K562 (cell line): ENCODE measurements at regions not wholly inside any gene's neighbourhood (a gene's known extent, or its start where the extent isn't known, plus 50 kb on each side); places are given as distances from the start of the nearest gene placed in this dataset.

Source experiments
- ATAC-seq: fragments of 200-7000 bp; cut with Tn5 transposase; 3 replicates; pipeline ENCODE4 v1.9.1; 2020; ENCODE audit warnings: moderate library complexity
- BruUV-seq: library from RNA; stranded (reverse); fragments of 400-500 nt; replicated peaks from 2 replicates; lab custom pipeline; 2021; lab: Mats Ljungman, UMichigan
- CTCF ChIA-PET: fragments of 300-600 bp; formaldehyde crosslinking; extraction: SDS; loops from one replicate; lab custom pipeline; 2021; ENCODE audit warnings: low intra/inter-chr PET ratio; lab: Yijun Ruan, JAX
- POLR2A ChIA-PET: fragments of 300-600, 350-650 bp; sonication (Branson Sonifier 250); formaldehyde crosslinking; extraction: SDS; loops from one replicate; lab custom pipeline; 2021; ENCODE audit warnings: antibody characterized with exemption, inconsistent platforms; lab: Yijun Ruan, JAX
- DNase-seq, 4 experiments: peaks; one replicate each; pipeline versions ENCODE4 v3.0.0 to v3.0.0-alpha.2; 2011 to 2018; ENCODE audit warnings: low spot score in 3 of 4, mixed read lengths in 3 of 4; ENCODE audit errors: extremely low read depth in 1 of 4
- FAIRE-seq: peaks from 2 replicates; lab custom pipeline; 2011; peaks lifted over from hg19 to GRCh38; lab: Jason Lieb, UNC
- H2AFZ ChIP-seq: 2 replicates; pipeline ENCODE4 v1.6.0; 2011; ENCODE audit warnings: low read depth, low read length, control low read depth, inconsistent platforms
- H3K27ac ChIP-seq: fragments of 200-600 bp; 3 replicates; pipeline ENCODE4 v1.8.0; 2011; ENCODE audit warnings: low read depth, mild to moderate bottlenecking, control low read depth, inconsistent platforms, low read length, moderate library complexity, mixed read lengths; ENCODE audit errors: extremely low read depth
- H3K27me3 ChIP-seq, 2 experiments: fragments of 300-600 bp in 1 of 2; 2 replicates in 1 of 2; 3 replicates in 1 of 2; pipeline versions ENCODE4 v1.6.0 to v1.8.0; 2011; ENCODE audit warnings: inconsistent platforms in 2 of 2, low read length in 2 of 2, mild to moderate bottlenecking in 1 of 2, mixed read lengths in 1 of 2, moderate library complexity in 1 of 2; ENCODE audit not compliant: control insufficient read depth in 2 of 2, insufficient read depth in 2 of 2
- H3K36me3 ChIP-seq: fragments of 300-600 bp; 3 replicates; pipeline ENCODE4 v1.8.0; 2011; ENCODE audit warnings: mild to moderate bottlenecking, low read length, inconsistent platforms; ENCODE audit not compliant: control insufficient read depth, insufficient read depth
- H3K4me1 ChIP-seq, 2 experiments: fragments of 200-600 bp in 1 of 2; replicated peaks in 1 of 2; 2 replicates in 1 of 2; 3 replicates in 1 of 2; pipeline versions ENCODE4 v1.5.1 to v1.8.0; 2011; ENCODE audit warnings: inconsistent platforms in 2 of 2, low read length in 2 of 2, mild to moderate bottlenecking in 1 of 2, mixed read lengths in 1 of 2, moderate library complexity in 1 of 2; ENCODE audit not compliant: control insufficient read depth in 2 of 2, insufficient read depth in 2 of 2
- H3K4me2 ChIP-seq: 2 replicates; pipeline ENCODE4 v1.6.1; 2011; ENCODE audit warnings: low read length, control low read depth, inconsistent platforms, mixed read lengths; ENCODE audit not compliant: insufficient read depth
- H3K4me3 ChIP-seq: fragments of 200-600 bp; sonication (generic), shearing (Covaris generic); 2 replicates; pipeline ENCODE4 v1.5.1; 2016; ENCODE audit warnings: control low read depth, inconsistent platforms
- H3K79me2 ChIP-seq: fragments of 200-600 bp; 3 replicates; pipeline ENCODE4 v1.8.0; 2011; ENCODE audit warnings: low read length, inconsistent platforms; ENCODE audit not compliant: control insufficient read depth, insufficient read depth
- H3K9ac ChIP-seq, 2 experiments: 2 replicates each; pipeline versions ENCODE4 v1.6.0 to v1.6.1; 2011; ENCODE audit warnings: low read depth in 2 of 2, low read length in 2 of 2, control low read depth in 1 of 2, inconsistent platforms in 1 of 2, mild to moderate bottlenecking in 1 of 2, mixed read lengths in 1 of 2; ENCODE audit not compliant: insufficient read depth in 1 of 2
- H3K9me1 ChIP-seq: one replicate; pipeline ENCODE4 v1.6.0; 2011; ENCODE audit warnings: inconsistent platforms, mild to moderate bottlenecking, low read length, moderate library complexity; ENCODE audit not compliant: control insufficient read depth, insufficient read depth
- H3K9me3 ChIP-seq: replicated peaks from 2 replicates; pipeline ENCODE4 v1.5.1; 2011; ENCODE audit warnings: low read depth, low read length, inconsistent platforms; ENCODE audit not compliant: control insufficient read depth, insufficient read depth
- H4K20me1 ChIP-seq: replicated peaks from 2 replicates; pipeline ENCODE4 v1.6.1; 2011; ENCODE audit warnings: low read length, inconsistent platforms, mixed read lengths; ENCODE audit not compliant: control insufficient read depth, insufficient read depth
- AFF4 ChIP-seq: sonication (generic); formaldehyde crosslinking; IDR thresholded peaks from 2 replicates; pipeline ENCODE4 v1.8.0; 2023; ENCODE audit warnings: mild to moderate bottlenecking, missing genetic modification reagents
- GATAD2A ChIP-seq: fragments of 450-650 bp; IDR thresholded peaks from 2 replicates; pipeline ENCODE4 v1.6.1; 2017
- POLR3G ChIP-seq: IDR thresholded peaks from 2 replicates; pipeline ENCODE4 v1.6.1; 2011; ENCODE audit not compliant: insufficient read length, insufficient replicate concordance; ENCODE audit errors: extremely low read depth
- ZNF174 ChIP-seq: fragments of 250-450 bp; sonication (Bioruptor Pico); IDR thresholded peaks from 2 replicates; pipeline ENCODE4 v1.4.0; 2020; ENCODE audit warnings: mild to moderate bottlenecking
- WGBS: fragments of 100-300 bp; shearing (Covaris generic); methylation state at CpG from one replicate; pipeline ENCODE4 v1.1.6; 2016; ENCODE audit warnings: low coverage, mixed read lengths; ENCODE audit not compliant: insufficient coverage; ENCODE audit errors: missing lambda C conversion rate; 5-methylcytosine and 5-hydroxymethylcytosine counted together
- in situ Hi-C: fragments of 300-500 bp; cut with MboI; formaldehyde crosslinking; loops from 4 replicates; pipeline ENCODE4 v1.15.0; 2018; ENCODE audit warnings: inconsistent platforms, mixed read lengths
- intact Hi-C: fragments of 100-400 bp; cut with micrococcal nuclease; formaldehyde crosslinking; loops from 2 replicates; pipeline ENCODE4 v1.14.2; 2022

GRCh38 chr5:30041291-30041690 lies 1152.2 kb upstream of the CDH6 start:
- Histone ChIP-seq H3K9ac (no peak overlapping the region), H3K4me1 (no peaks in the 10 kb centered on the region), H2AFZ (no peak overlapping the region), H3K4me2 (no peak overlapping the region), H3K79me2 (no peaks in the 10 kb centered on the region), H3K9me1 (no peaks in the 10 kb centered on the region), H3K4me3 (no peak overlapping the region), H3K9me3 (no peaks in the 10 kb centered on the region), H3K27me3 (no peaks in the 10 kb centered on the region), H3K36me3 (no peaks in the 10 kb centered on the region), H4K20me1 (no peaks in the 10 kb centered on the region), H3K27ac (no peak overlapping the region)
- CTCF ChIA-PET = no interaction called here
- POLR2A ChIA-PET = no interaction called here
- TF ChIP-seq GATAD2A (no peak), ZNF174 (CRISPR knock-in tag) (no peak), POLR3G (no peak), AFF4 (CRISPR knock-in tag) (no peak)
- DNase-seq (no peak), FAIRE-seq (no peak), ATAC-seq (no peak)
- no TSS peak for BruUV-seq
- intact Hi-C loops (loop anchor here (5.0 kb wide), 1 partner anchor 1146 kb away; no protein-coding TSS in a partner anchor), in situ Hi-C loops (no loop called here)
- WGBS = 19% methylated on average over 3 of the region's 3 CpGs
